ENCODE measurements at regions not wholly inside any gene's neighbourhood (a gene's known extent, or its start where the extent isn't known, plus 50 kb on each side); places are given as distances from the start of the nearest gene placed in this dataset.

- Histone ChIP-seq H3K27me3 (ENCODE audit: low read length) (no peaks in the 10 kb centered on the region), H3K4me3 (ENCODE audit: low read length) (no peak overlapping the region), H3K79me2 (ENCODE audit: low read length) (no peaks in the 10 kb centered on the region), H3K27ac (ENCODE audit: low read length) (no peak overlapping the region), H3K9me2 (replicated peaks; ENCODE audit: low read length) (no peaks in the 10 kb centered on the region), H3K4me1 (ENCODE audit: insufficient read depth, low read length) (no peaks in the 10 kb centered on the region), H3K9me3 (ENCODE audit: low read length) (peaks cover 6% of the 10 kb centered on the region; the same call in 1 of the 2 replicates), H4K20me1 (ENCODE audit: low read length) (no peaks in the 10 kb centered on the region), H3K36me3 (ENCODE audit: low read depth, low read length) (no peaks in the 10 kb centered on the region), H3K4me2 (ENCODE audit: low read length) (no peak overlapping the region), H3F3A (ENCODE audit: low read length, unreplicated experiment) (no peaks in the 10 kb centered on the region), H3K9ac (ENCODE audit: low read length) (no peak overlapping the region), H2AFZ (ENCODE audit: low read length) (no peak overlapping the region)
- CTCF ChIA-PET: no interaction called here
- BruUV-seq (replicated peaks): no TSS peak
- ATAC-seq (no peak), DNase-seq (no peak)
- intact Hi-C loops (cut with micrococcal nuclease): no loop called here
- POLR2A ChIA-PET (ENCODE audit: unreplicated experiment): no interaction called here
- TF ChIP-seq CTCF (conservative IDR thresholded peaks at IDR 0.05; ENCODE audit: low read depth, low read length): no peak
- no peak for TF ChIP-seq EZH2 (IDR thresholded peaks at IDR 0.05; ENCODE audit: low read length, unreplicated experiment)
- no peak for TF ChIP-seq EZH2phosphoT487 (IDR thresholded peaks at IDR 0.05; ENCODE audit: borderline replicate concordance, low read length)
These were observed 362.5 kb upstream of the ZNF717 start for GRCh38 chr3:76147846-76148245.

GRCh38 chr3:76152028-76152427 is 366.7 kb upstream of the ZNF717 start:
- no peak overlapping the region for H2AFZ ChIP-seq (ENCODE audit: low read length)

More at GRCh38 chr3:76152028-76152427, 366.7 kb upstream of the ZNF717 start:
- Histone ChIP-seq H3K9ac (ENCODE audit: low read length) (no peak overlapping the region), H3K9me2 (replicated peaks; ENCODE audit: low read length) (no peaks in the 10 kb centered on the region), H4K20me1 (ENCODE audit: low read length) (no peaks in the 10 kb centered on the region), H3K4me3 (ENCODE audit: low read length) (no peak overlapping the region), H3K27ac (ENCODE audit: low read length) (no peak overlapping the region), H3K9me3 (ENCODE audit: low read length) (peaks cover 6% of the 10 kb centered on the region; the same call in 1 of the 2 replicates), H3K4me2 (ENCODE audit: low read length) (no peak overlapping the region), H3K79me2 (ENCODE audit: low read length) (no peaks in the 10 kb centered on the region), H3K27me3 (ENCODE audit: low read length) (no peaks in the 10 kb centered on the region), H3K36me3 (ENCODE audit: low read depth, low read length) (no peaks in the 10 kb centered on the region), H3F3A (ENCODE audit: low read length, unreplicated experiment) (no peaks in the 10 kb centered on the region), H3K4me1 (ENCODE audit: insufficient read depth, low read length) (peaks cover 8% of the 10 kb centered on the region; the same call in 1 of the 2 replicates)
- no peak for ATAC-seq
- DNase-seq: no peak
- no peak for TF ChIP-seq EZH2 (IDR thresholded peaks at IDR 0.05; ENCODE audit: low read length, unreplicated experiment)
- TF ChIP-seq EZH2phosphoT487 (IDR thresholded peaks at IDR 0.05; ENCODE audit: borderline replicate concordance, low read length): no peak
- TF ChIP-seq CTCF (conservative IDR thresholded peaks at IDR 0.05; ENCODE audit: low read depth, low read length): no peak
- POLR2A ChIA-PET (ENCODE audit: unreplicated experiment): no interaction called here
- BruUV-seq (replicated peaks): no TSS peak
- CTCF ChIA-PET: no interaction called here
- intact Hi-C loops (cut with micrococcal nuclease): no loop called here
